ENCODE measurements at regions not wholly inside any gene's neighbourhood (a gene's known extent, or its start where the extent isn't known, plus 50 kb on each side); places are given as distances from the start of the nearest gene placed in this dataset.
"Not testable (repeated sequence)": the region's sequence is repeated elsewhere in the genome, so short reads cannot be mapped to it uniquely, and the experiment has no call there.

DNA sequence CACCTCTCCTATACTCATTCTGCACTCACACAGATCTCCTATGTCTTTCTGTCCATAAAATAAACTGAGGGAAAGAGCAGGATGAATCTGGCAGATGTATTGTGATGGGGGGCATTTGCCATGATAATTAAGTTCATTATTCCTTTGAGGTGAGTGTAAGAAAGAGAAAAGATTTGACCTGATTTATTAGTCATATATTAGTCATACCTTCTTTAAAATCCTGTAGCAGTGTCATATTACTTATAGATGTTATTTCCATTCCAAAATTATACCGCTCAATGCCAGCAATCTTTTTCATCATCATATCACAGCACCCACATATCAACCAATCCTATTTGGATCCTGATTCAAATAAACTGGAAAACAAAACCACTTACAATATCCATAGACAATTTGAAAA, 733.3 kb upstream of the SLC35B3 start:
- DNase-seq = no peak

DNA sequence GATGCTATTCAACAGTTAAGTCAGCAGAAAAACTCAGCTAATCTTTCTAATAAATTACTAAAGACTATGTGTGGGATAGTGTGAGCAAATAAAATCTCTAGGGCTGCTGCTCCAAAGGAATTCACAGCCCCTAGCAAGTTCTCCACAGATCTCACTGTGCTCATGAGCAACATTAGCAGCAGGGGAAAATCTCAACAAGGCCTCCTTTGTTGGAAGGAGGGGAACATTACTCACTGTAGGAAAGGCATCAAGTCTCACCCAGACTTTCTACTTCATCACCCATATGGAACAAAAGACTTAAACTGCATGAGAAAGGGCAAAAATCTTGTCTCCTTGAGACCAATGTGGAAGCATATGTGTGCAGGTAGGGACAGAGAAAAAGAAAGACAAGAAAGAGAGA, 726.4 kb upstream of the SLC35B3 start:
- no peak for DNase-seq

DNA sequence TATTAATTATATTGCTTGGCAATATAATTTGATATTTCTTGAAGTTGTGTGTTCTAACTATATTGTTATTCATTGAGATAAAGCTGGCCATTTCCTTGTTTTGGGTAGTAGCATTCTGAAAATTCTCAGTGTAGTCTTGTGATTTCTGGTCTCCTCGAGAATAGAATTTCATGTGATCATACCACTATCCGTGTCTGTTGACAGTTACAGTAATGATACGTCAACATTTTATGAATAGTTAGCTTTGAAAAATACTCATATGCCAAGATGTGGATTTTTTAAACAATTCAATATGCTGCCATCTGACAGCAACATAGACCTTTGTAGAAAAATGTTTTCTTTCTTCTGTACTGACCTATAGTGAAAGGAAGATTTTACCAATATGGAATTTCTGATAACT, 723.7 kb upstream of the SLC35B3 start:
- DNase-seq = no peak

DNA sequence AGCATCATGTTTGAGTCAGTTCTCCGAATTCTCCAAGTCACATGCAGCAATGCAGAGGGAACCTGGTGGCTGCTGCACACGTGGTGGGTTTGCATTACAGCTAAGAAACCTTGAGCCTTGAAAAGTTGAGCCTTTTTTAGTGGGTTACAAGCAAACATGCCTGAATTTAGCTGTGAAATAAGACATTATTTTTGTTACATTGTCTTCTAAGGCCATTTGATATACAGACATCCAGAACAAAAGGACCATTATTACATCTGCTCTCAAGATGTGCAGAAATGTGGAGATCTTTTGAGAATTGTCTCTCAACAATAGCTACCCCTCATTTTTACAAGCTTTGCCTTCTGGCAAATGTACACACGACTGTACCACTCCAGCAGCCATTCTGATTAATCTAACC, 720.5 kb upstream of the SLC35B3 start:
- no peak for DNase-seq

DNA sequence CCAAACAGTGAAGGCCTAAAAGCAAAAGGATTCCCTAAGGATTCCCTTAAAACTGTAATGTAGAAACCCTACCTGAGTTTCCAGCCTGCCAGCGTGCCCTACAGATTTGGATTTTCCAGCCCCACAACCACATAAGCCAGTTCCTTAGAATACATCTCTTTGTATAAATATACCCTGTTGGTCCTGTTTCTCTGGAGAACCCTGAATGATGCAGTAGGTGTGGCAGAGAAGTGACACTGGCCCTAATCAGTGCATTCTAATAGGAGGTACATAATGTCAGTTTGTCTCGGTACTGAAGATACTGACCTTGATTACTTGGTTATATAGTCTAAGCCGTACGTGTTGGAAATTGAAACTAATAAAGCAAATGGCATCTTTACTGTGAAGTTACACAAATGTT, 707.8 kb upstream of the SLC35B3 start:
- no peak for DNase-seq

DNA sequence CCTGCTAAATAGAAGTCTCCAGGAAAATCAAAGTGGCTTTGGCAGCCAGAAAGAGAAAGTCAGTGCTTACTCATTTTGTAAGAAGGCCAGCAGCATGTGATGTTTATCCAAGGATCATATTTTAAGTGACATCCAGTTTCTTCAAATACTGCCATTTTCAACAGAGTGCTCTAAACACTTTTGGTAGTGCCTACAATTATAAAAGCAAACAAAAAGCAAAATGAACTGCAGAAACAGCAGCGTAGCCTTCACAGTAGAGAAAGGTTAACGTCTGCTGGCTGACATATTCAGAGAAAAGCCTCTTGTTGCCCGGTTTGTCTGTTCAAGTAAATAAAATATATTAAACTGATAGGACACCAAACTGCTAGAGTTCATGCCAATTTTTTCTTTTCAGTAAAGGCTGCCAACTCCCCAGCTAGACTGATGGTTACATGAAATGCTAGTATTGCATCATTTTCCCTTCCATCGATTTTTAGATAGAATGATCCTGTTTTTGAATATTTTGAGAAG, 705.7 kb upstream of the SLC35B3 start:
- peak; percentile 45 for DNase-seq

DNA sequence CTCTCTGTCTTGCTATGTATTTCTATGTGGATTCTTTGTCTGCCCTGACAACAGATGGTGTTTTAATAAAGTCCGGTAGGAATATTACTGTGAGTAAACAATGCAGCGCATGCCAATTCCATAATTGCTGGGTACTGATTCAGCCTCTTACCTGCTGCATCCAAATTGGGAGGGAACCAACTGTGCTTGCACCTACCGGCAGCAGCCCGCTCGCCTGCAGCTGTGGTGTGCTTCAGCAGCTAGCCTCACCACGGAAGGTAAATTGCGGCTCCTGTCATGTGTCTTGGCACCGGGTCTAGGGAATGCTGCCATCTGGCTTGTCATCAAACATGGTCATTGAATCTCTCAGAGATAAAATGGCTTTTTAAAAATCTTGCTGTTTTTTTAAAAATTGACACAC, 704.8 kb upstream of the SLC35B3 start:
- peak; percentile 30 for DNase-seq

DNA sequence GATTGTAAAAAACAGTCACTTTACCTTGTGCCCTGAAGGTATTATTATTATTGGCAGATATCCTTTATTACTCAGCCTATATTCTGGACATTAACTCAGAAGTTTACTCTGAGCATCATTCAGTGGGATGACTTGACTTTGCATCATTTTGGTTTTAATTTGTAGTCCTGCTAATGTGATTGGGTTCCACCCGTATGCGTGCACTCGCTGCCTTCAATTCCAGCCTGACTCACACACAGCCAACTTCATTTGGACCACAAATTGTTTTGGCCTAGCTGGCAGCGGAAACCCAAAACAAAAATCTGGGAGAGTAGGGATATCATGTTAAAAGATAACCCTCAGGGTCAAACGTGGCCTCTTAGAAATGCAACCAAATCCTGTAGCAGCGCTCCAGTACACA, 704.4 kb upstream of the SLC35B3 start:
- DNase-seq = no peak

DNA sequence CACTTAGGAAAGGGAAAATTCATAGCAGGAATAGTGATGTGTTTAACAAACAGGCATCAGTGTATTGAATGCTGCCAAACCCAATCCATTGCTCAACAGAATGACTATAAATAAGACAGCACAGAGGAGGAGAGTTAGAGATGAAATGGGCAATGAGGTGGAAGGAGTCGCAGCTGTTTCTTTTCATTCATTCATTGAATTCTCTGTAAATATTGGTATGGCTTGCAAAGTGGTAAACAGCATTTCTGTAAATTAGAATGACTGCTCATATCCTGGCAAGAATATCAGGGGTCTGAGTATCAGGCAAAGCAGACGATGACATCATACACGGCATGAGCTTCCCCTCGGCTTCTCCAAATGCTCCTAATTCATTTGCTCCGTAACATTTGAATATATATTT, 703.6 kb upstream of the SLC35B3 start:
- DNase-seq = no peak

DNA sequence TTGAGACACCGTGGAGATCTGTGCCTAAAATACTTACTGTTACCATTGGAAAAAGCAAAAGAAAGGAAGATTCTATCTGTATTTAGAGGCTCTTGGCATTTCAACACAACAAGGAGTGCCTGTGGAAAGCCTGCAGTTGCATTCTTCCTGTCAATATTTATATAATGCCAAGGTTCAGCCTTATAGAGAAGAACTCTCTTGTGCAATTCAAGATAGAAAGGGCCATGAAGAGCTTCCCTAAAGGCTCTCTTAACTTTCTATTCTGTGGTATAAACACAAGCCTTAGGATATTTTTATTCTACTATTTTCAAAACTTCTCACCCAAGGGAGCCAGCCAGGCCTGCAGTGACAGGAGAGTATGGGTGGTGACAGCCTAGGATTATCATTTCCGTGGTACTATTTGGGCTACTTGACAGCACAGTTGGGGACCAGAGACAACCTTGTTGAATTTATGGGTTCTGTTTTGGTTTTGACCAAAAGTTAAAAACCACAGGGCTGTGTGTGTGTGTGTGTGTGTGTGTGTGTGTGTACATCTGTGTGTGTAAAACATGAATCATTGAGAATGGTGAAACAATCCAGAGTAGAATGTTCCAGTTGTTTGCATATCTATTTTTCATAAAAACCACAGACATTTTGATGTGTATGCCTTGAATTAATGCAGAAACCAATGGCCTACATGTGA, 700.9 kb upstream of the SLC35B3 start:
- no peak for DNase-seq

DNA sequence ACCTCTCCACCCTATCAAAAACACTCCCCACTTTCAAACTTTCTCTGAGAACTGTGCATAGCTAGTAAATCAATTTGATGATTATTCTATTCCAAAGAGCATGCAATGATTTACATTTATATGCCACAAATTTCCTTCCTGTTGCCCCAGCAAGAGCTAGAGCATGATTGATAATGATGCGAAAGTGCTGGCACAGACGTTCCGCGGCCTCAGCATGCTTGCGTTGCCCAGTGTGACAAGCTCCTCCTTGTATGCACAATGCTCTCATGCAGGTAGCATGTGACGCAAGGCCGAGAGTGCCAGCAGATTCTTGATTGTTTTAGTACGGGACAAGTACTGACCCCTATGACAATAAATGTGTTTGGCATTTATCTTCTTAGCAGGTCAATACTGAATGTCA, 696.3 kb upstream of the SLC35B3 start:
- DNase-seq = no peak

DNA sequence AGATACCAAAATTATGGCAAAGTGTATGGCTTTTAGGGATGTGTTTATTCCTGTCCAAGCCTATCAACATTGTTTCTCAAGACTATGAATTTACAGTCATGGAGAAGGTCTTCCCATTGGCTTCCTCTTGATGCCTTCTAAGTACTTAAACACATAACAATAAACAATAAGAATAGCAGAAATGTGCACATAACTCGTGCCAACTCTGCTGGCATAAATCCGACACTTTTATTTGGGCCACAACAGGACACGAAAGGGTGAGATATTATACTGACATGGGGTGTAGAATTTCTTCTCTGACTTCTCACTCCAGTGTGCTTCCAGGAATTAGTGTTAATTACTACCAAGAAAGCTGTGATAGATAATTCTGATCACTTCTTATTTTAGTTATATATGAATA, 695.9 kb upstream of the SLC35B3 start:
- no peak for DNase-seq

DNA sequence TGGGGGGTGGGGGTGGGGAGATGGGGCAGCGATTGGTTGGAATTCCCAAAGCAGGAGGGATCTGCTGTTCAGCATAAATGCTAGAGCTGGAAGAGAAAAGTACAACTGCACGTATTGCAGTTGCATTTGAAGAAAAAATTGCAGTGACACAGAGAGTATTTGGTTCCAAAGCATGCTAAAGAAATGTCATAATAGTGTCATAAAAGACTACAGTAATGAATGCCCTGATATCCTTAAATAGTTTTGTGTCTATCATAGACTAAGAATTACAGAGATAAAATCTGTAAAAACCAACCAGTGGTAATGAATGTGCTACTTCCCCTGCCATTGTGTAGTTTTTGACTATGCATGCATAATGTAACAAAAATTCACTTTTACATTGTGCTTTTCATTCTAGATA, 693.6 kb upstream of the SLC35B3 start:
- DNase-seq = no peak

DNA sequence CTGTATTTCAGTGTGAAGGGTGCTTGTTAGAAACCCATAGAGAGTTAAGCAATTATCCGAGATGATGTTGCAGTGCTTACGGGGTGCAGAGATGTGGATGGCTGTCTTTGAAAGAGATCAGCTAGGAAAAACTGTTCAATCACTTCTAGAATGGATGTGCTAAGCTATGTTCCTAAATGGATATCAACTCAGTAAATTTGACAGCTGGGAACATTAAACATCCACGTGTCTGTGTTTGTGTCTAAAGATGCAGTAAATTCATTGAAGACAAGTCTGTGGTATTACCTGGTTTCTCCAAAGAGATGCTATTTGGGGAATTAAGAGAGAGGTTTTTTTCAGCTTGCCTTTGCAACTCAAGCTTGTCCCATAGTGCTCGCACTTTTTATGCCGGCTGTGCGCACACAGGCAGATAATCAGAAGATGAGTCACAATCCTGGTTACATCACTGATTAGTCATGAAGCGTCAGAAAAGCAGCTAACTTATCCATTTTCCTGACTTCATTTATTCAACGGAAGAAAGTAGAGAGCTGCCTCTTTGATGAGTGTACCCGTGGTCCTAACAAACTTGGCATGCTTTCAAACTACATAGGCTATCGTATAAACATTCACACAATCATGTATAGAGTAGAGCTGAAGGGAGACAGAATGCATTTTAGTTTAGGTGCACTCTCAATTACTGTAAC, 691.7 kb upstream of the SLC35B3 start:
- no peak for DNase-seq

DNA sequence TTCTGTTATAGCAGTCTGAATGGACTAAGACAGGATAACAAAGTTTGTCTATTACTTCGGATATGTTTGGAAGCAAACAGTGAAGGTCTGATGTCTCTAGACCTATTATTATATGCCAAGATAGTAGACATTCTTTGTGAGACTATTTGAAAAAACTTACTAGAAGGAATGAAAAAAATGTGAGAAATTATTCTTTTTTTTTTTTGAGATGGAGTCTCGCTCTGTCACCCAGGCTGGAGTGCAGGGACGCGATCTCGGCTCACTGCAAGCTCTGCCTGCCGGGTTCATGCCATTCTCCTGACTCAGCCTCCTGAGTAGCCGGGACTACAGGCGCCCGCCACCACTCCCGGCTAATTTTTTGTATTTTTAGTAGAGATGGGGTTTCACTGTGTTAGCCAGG, 690.7 kb upstream of the SLC35B3 start:
- not testable (repeated sequence) for DNase-seq

DNA sequence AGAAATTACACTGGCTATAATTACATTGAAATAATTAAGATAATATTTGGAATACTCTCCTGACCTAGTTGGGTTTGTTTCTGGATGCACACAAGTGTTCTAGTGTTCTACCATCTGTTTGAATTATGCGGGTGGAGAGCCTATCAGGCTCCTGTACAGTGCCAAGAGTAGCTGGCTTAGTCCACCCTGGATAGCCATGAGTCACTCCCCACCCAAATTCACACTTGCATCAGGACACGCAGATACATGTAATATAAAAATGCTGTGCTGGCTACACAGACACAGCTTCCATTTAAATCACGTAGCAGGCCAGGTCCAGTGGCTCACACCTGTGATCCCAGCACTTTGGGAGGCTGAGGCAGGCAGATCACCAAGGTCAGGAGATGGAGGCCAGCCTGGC, 686.2 kb upstream of the SLC35B3 start:
- DNase-seq = no peak

DNA sequence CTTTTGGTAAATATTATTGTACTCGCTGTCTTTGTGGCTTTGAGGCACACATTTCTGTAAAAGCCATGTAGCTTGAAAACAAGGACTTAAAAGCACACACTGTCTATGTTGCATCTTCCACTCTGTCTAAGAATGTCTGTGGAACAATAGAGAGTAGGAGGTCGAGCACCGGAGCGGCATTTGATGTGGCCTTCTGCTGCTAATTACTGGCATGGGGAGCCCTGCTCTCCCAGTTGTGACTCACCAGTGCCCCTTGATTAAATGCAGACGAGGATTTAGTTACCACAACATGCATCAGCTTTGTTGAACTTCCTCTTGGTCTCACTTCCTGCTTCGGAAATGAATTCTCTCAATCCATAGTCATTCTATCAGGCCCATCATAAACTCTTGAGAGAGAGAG, 680.7 kb upstream of the SLC35B3 start:
- no peak for DNase-seq

DNA sequence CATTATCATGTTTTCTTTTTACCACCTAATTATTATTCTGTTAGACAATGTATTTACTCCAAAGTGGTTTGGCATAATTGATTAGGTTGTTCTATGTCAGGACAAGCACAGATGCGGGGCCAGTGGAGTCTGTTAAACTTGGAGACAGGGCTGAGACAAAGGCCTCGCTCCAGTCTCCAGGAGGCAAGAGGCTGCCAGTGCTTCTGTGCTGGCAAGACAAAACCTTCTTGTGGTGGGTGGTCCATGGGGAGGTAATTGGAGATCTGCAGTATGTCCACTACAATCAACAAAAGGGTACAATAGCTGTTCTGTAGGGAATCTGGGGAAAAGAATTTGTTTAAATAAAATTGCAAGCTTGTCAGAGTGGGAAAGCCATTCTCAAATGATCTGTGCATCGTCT, 677.2 kb upstream of the SLC35B3 start:
- DNase-seq = peak; percentile 13

DNA sequence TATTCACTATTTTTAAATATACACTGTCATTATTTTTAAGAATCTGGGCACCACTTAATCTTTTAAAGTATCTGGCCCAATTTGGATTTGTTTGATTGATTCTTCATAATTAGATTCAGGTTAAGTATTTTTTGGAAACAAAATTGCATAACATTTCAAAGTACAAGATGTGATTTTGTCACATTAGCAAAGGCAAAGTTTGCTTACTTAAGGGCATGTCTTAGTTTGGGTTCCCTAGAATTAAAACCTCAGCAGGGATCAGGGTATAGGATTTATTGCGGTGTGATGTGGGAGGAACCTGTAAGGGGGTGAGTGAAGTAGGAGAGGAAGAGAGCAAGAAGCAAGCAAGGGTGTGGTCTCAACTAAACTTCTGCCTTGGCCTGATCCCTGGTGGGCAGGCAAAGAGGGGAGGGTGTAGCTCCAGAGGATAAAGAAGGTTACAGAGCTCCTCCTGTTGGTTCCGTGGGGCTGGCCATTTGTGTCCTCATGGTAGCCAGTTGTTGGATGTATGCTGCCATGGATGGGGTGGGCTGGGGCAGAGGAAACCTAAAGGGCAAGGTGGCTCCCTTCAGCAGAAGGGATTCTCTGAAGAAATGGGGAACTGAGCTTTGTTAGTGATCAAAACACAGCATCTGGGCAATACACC, 668.7 kb upstream of the SLC35B3 start:
- no peak for DNase-seq

DNA sequence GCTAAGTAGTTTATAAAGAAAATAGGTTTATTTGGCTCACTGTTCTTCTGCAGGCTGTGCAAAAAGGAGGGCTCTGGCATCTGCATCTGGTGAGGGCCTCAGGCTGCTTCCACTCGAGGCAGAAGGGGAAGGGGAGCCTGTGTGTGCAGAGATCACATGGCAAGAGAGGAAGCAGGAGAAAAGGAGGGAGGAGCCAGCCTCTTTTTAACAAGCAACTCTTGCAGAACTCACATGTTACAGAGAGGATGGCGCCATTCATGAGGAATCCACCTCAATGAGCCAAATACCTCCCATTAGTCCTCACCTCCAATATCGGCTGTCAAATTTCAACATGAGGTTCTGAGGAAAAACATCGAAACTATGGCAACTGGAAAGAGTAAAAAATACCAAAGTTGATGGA, 666.6 kb upstream of the SLC35B3 start:
- no peak for DNase-seq

DNA sequence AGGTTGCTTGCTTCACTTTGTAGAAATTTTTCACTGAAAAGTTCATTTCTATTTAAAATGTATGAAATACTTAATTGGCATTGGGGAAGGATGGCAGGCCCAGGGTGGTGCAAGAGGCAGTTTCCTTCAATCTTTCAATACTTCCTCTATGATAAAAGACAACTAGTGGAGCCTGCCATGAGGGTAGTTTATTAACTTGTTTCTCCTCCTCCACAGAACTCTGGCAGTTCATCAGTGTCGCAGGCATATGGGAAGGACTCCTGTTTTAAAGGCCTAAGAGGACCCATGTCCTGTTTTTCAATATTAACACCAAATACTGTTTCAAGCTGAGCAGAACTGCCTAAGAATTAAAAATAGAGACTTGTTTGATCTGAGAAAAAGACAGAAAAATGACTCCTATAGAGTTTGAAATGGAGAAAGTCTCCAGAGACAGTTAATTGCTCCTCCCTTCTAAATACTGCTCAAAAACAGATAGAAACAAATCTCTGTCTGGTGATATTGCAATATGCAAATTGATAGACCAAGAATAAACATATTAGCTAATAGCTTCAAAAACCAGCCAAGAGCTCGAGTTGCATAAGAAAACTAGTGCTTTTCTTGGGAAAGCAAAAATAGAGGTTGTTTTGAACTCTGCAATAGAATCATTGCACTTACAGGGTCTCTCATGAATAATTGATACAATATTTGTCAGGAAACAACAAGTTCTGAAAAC, 665.7 kb upstream of the SLC35B3 start:
- DNase-seq = no peak

DNA sequence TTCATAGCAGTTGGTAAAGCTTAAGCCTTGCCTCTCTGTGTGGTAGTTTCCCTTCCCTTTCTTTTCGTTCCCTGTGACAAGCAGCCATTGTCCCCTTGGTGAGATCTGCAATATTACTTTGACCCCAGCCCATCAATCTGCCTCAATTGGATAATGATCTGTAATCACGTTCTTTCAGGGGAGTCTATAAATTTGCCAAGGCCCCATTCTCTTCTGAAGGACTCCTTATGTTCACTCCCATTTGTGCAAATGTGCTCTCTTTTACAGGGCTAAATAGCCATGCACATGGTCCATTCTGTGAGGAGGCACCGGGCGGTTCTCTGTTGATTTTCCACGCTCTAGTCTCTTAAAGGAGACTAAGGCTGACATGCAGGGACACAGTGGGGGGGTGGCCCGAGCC, 660.4 kb upstream of the SLC35B3 start:
- no peak for DNase-seq

DNA sequence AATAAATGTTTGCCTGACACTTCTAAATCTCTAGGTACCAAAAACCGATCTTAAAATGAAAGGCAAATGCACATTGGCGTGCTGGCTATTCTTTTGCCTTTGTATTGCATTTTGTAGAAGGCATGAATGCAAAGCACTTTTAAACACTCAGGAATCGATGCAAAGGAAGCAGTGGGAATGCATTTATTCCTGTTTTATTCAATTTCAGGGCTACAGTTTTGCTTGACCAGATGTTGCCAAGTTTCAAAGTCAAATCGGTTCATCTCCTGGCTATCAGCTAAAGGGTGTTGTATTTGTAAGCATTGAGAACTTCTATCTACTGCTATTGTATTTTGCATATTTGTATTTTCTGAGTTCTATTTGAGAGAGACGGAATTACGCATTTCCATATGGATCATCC, 659.8 kb upstream of the SLC35B3 start:
- DNase-seq = no peak
